Osteocyte (in vitro differentiated cells): ENCODE measurements at regions not wholly inside any gene's neighbourhood (a gene's known extent, or its start where the extent isn't known, plus 50 kb on each side); places are given as distances from the start of the nearest gene placed in this dataset.

ENCODE experiments used
- DNase-seq: peaks from one replicate; pipeline ENCODE4 v3.0.0; 2021; ENCODE audit warnings: mixed read lengths; ENCODE audit not compliant: unreplicated experiment; ENCODE audit errors: extremely low spot score
- H3K27ac Mint-ChIP-seq: one replicate; pipeline ENCODE4 v1.8.0; 2021; ENCODE audit warnings: mild to moderate bottlenecking, mixed read lengths; ENCODE audit not compliant: unreplicated experiment
- H3K27me3 Mint-ChIP-seq: one replicate; pipeline ENCODE4 v1.8.0; 2021; ENCODE audit warnings: mixed read lengths; ENCODE audit not compliant: unreplicated experiment
- H3K36me3 Mint-ChIP-seq: one replicate; pipeline ENCODE4 v1.8.0; 2021; ENCODE audit warnings: mixed read lengths; ENCODE audit not compliant: unreplicated experiment
- H3K4me1 Mint-ChIP-seq: one replicate; pipeline ENCODE4 v1.8.0; 2021; ENCODE audit warnings: mixed read lengths; ENCODE audit not compliant: unreplicated experiment
- H3K4me3 Mint-ChIP-seq: one replicate; pipeline ENCODE4 v1.8.0; 2021; ENCODE audit warnings: mild to moderate bottlenecking, moderate library complexity, mixed read lengths; ENCODE audit not compliant: unreplicated experiment
- H3K9me3 Mint-ChIP-seq: one replicate; pipeline ENCODE4 v1.8.0; 2021; ENCODE audit warnings: mixed read lengths; ENCODE audit not compliant: unreplicated experiment
- TF ChIP-seq, protein P1 (sequence below): fragments of 200-600 bp; sonication (generic); IDR thresholded peaks from 2 replicates; pipeline ENCODE4 v1.5.0; 2021; ENCODE audit warnings: antibody characterized with exemption, mild to moderate bottlenecking, moderate library complexity

DNA sequence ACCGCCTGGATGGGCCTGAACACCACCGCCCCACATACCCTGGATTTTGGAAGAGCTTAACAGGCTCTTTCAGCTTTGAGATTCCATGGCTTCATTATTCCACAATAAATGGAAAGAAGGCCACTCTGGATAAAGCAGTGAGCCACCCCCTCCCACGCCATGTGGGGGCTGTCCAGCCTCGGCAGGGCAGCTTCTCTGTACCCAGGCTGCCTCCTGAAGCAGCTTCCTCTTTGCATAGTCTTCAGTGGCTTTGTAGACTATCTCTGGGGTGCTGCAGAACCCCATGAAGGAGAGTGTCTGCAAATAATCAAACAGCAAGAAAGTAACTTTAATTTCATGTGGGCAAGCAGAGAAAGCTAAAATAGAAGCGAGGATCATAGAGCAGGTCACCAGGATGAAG lies 96.6 kb upstream of the NXT1 start:
- H3K36me3 Mint-ChIP-seq, result no peaks in the 10 kb centered on the region
- peaks cover 45% of the 10 kb centered on the region for H3K4me1 Mint-ChIP-seq
- H3K27me3 Mint-ChIP-seq, result peaks cover 3% of the 10 kb centered on the region
- no peak overlapping the region for H3K4me3 Mint-ChIP-seq
- H3K27ac Mint-ChIP-seq, result no peak overlapping the region
- TF ChIP-seq, protein P1, sequence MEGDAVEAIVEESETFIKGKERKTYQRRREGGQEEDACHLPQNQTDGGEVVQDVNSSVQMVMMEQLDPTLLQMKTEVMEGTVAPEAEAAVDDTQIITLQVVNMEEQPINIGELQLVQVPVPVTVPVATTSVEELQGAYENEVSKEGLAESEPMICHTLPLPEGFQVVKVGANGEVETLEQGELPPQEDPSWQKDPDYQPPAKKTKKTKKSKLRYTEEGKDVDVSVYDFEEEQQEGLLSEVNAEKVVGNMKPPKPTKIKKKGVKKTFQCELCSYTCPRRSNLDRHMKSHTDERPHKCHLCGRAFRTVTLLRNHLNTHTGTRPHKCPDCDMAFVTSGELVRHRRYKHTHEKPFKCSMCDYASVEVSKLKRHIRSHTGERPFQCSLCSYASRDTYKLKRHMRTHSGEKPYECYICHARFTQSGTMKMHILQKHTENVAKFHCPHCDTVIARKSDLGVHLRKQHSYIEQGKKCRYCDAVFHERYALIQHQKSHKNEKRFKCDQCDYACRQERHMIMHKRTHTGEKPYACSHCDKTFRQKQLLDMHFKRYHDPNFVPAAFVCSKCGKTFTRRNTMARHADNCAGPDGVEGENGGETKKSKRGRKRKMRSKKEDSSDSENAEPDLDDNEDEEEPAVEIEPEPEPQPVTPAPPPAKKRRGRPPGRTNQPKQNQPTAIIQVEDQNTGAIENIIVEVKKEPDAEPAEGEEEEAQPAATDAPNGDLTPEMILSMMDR, result no peak
- DNase-seq, result peak; percentile 36
- H3K9me3 Mint-ChIP-seq, result no peaks in the 10 kb centered on the region

DNA sequence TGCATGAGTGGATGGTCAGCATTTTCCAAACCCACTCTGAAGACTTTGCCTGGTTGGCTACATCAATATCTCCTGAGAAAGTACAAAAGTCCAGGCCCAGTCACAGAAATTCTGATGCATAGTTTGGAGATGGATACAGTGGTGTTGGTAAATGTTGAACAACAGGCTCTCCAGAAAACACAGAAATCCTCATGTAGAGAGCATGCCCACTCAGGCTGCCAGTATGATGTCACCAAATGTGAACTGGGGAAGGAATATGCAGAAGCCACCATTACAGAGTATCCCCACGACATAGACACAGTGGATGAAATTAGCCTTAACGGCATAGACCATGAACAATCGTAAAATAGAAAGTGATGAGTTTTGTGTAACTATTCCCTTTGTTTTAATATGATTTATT lies 97.1 kb upstream of the NXT1 start:
- Mint-ChIP-seq H3K27me3 (peaks cover 3% of the 10 kb centered on the region), H3K27ac (no peak overlapping the region), H3K4me1 (peaks cover 48% of the 10 kb centered on the region), H3K9me3 (no peaks in the 10 kb centered on the region), H3K36me3 (no peaks in the 10 kb centered on the region), H3K4me3 (no peak overlapping the region)
- TF ChIP-seq, protein P1, result no peak
- no peak for DNase-seq

DNA sequence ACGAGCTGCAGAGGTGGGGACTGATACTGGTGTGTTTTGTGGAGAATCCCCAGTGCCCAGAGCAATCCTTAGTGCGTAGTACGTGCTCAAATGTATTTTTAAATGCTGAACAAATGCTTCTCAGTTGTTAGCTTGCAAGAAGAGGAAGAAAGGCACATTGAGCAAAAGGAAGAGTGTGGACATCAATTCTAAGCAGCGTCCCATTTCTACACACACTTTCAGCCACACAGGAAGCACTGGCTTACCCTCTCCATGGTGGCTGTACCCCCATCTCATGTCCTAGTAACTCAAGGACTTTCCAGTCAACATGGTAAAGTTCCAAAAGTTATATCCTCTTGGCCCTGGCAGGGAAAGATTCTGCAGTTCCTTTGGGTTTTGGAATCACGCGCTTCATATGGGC lies 98.8 kb upstream of the NXT1 start:
- no peak overlapping the region for H3K4me3 Mint-ChIP-seq
- TF ChIP-seq, protein P1, result no peak
- H3K36me3 Mint-ChIP-seq, result no peaks in the 10 kb centered on the region
- no peak overlapping the region for H3K27ac Mint-ChIP-seq
- DNase-seq, result no peak
- peaks cover 3% of the 10 kb centered on the region for H3K27me3 Mint-ChIP-seq
- no peaks in the 10 kb centered on the region for H3K9me3 Mint-ChIP-seq
- H3K4me1 Mint-ChIP-seq, result peaks cover 36% of the 10 kb centered on the region

DNA sequence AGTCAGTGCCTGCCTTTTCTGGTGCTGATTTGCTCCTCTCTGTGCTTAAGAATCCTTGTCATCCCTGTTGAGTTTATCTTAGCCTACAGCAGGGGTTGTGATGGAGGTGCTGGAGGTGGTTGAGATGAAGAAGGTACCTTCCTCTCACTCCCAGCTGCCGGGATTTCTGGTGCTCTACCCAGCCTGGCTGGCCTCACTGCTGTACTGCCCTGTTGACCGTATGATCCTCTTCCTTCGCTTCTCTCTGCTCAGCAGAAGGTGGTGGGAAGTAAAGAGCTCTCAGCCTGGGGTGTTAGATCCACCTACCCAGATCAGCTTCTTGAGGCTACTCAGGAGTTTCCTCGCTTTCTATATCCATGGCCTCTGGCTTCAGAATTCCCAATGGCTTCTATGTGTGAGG lies 101.0 kb upstream of the NXT1 start:
- no peak for DNase-seq
- TF ChIP-seq, protein P1, result no peak
- H3K27me3 Mint-ChIP-seq, result peaks cover 3% of the 10 kb centered on the region

DNA sequence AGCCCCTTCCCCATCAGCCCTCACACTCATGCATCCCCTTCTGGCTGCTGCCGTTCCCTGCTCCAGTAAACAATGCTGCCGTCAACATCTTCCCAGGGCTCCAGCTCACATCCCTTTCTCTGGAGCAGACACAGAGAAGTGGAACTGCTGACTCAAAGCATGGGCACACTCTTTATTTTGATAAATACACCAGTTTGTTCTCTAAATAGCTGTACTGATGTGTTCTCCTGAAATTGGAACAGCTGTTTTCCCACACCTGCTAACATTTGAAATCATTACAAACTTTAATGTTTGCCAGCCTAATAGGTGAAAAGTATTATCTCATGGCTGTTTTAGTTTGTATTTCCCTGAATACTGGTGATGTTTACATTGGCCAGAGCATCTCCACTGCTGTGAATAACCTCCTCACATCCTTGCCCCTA lies 102.1 kb upstream of the NXT1 start:
- peak overlapping the region; percentile 32 for H3K27ac Mint-ChIP-seq
- no peak for DNase-seq
- H3K36me3 Mint-ChIP-seq, result no peaks in the 10 kb centered on the region
- peaks cover 3% of the 10 kb centered on the region for H3K27me3 Mint-ChIP-seq
- TF ChIP-seq, protein P1, result no peak
- H3K4me1 Mint-ChIP-seq, result peaks cover 17% of the 10 kb centered on the region
- no peaks in the 10 kb centered on the region for H3K9me3 Mint-ChIP-seq
- H3K4me3 Mint-ChIP-seq, result no peak overlapping the region

More for the DNA sequence above, 101.0 kb upstream of the NXT1 start:
- Mint-ChIP-seq H3K27ac (no peak overlapping the region), H3K4me3 (no peak overlapping the region), H3K9me3 (no peaks in the 10 kb centered on the region), H3K36me3 (no peaks in the 10 kb centered on the region), H3K4me1 (peaks cover 16% of the 10 kb centered on the region)
